ENCODE measurements at regions not wholly inside any gene's neighbourhood (a gene's known extent, or its start where the extent isn't known, plus 50 kb on each side); places are given as distances from the start of the nearest gene placed in this dataset.
A peak's percentile ranks its signal among the peaks of the same experiment; 100 is the strongest.

DNA sequence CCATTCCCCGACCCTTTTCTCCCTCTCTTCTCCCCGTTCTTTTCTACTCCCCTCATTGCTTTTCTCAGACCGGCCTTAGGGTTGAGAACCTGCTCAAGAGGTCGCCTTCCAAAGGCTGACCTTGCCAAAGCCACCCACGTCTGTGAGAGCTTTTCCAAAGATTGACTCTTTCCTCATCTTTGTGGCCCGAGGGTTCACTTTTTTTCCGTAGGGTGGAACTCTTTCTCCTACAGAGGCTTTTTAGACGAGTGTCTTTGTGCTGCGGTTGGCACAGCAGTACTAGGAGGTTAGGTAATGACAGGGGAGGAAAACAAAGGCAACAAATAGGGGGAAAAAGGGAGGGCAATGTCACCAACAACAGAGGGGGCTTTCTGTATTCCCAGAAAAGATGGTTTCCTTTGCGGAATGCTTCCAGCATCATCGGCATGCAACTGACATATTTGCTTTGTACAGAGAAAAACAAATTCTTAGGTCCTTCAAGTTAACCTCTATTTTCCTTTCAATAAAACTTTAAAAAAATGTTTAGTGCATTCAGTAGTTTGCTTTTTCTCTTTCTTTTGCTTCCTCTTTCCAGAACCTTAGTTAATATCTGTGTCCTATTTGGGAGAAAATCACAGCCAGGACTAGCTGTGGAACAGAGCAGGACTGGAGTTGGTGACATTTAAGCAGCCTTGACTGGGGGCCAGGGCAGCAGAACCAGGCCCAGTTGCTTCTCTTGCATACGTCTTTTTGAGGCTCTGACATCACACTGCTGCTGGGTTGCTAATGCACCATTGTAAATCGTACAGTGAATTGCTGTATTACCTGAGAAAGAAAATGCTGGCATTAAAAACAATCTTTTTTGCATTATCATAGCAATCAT is 188.1 kb upstream of the FANCL start:
- intact Hi-C loops (cut with DNase I): no loop called here
- H3K4me3 ChIP-seq: peak overlapping the region in 1 of 2 donors; percentile 5
- H3K9me3 ChIP-seq: no peaks in the 10 kb centered on the region
- 37 to 38% methylated on average over 13 of the region's 13 CpGs for WGBS, 2 donors
- peaks cover 8% of the 10 kb centered on the region for H3K4me1 ChIP-seq
- no peaks in the 10 kb centered on the region for H3K36me3 ChIP-seq (replicated peaks in 1 of 2; ENCODE audit: insufficient read depth in 1 of 2, low read depth in 2 of 2)
- TF ChIP-seq CTCF (IDR thresholded peaks at IDR 0.05) (no peak), POLR2A (IDR thresholded peaks at IDR 0.05) (no peak)
- DNase-seq (no peak), ATAC-seq (peak; percentile 18)
- H3K27me3 ChIP-seq: no peaks in the 10 kb centered on the region
- no peak overlapping the region for H3K27ac ChIP-seq

DNA sequence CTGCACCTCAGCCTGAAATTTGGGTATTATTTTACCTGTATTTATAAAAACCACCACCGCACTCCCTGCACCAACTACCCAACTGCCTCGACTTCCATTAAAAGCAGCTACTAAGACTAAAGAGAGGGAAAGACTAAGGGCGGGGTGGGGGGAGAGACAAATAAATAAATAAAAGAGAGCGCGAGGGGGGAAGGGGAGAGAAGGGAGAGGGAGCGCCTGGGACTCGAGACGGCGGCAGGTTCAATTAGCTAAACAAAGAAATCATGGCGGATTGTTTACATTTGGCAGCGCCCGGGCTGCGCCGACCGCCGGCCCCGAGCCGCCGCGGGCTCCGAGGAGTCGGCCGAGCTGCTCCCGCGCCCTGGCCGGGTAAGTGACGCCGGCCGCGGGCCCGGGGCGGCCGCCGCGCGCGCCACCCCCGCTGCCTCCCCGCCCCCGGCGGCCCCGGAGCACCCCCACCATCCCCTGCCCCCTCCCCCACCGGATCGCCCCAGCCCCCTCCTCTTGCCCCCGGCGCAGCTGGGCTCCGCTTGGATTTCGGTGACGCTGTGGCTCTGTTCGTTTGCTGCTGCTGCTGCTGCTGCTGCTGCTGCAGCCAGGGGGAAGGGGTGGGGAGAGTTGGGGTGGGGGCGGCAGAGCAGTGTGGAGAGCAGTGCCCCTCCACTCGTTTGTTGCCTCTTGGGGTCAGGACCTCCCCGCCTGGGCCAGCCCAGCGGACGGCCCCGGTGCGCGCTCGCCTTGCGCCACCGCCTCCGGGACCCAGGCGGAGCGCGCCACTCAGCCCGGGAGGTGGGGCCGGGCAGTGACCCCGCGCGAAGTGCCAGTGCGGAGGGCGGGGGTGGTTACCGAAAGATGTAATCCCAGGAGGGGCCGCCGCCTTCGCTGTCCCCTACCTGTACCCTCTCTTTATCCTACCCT is 187.2 kb upstream of the FANCL start:
- peaks cover 8% of the 10 kb centered on the region for H3K4me1 ChIP-seq
- no peaks in the 10 kb centered on the region for H3K9me3 ChIP-seq
- ATAC-seq (peak; percentile 56), DNase-seq (peak in 3 of 4 donors; percentile 14 to 35 (median 17))
- WGBS, 2 donors: 0 to 2% methylated on average over 23 to 52 of the region's 76 CpGs
- H3K4me3 ChIP-seq: peak overlapping the region in 1 of 2 donors; percentile 37
- H3K36me3 ChIP-seq (replicated peaks in 1 of 2; ENCODE audit: insufficient read depth in 1 of 2, low read depth in 2 of 2): no peaks in the 10 kb centered on the region
- H3K27ac ChIP-seq: peak overlapping the region in 1 of 4 donors; percentile 10
- no peaks in the 10 kb centered on the region for H3K27me3 ChIP-seq
- intact Hi-C loops (cut with DNase I): no loop called here
- TF ChIP-seq POLR2A (IDR thresholded peaks at IDR 0.05) (no peak), CTCF (IDR thresholded peaks at IDR 0.05) (no peak)

DNA sequence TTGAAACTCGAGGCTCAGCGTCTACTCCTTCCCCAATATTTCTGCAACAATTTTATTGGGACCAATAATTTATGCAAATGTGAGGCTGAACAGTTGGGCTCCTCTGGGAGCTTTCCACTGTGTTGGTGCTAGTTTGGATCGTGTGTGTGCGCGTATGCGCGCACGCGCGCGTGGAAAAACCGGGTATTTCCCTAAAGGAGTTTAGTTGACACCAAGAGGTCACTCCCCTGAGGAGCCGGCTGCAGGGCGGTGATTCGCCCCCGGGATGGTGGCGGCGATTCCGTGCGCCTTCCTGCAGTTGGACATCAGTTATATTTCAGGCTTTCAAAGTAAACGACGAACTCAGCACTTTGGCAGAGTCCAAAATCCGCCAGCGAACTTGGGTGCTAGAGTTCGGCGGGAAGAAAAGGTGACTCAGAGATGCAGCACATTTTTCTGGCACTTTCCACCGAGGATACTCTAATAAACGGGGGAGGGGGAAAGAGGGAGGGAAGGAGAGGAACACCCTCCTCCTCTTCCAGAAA is 186.5 kb upstream of the FANCL start:
- Histone ChIP-seq H3K9me3 (no peaks in the 10 kb centered on the region), H3K27me3 (no peaks in the 10 kb centered on the region), H3K36me3 (replicated peaks in 1 of 2; ENCODE audit: insufficient read depth in 1 of 2, low read depth in 2 of 2) (no peaks in the 10 kb centered on the region), H3K27ac (peak overlapping the region in 1 of 4 donors; percentile 10), H3K4me1 (peaks cover 8% of the 10 kb centered on the region), H3K4me3 (peak overlapping the region in 1 of 2 donors; percentile 37)
- intact Hi-C loops (cut with DNase I): no loop called here
- ATAC-seq (peak; percentile 40), DNase-seq (peak; percentile 32 to 59 (median 40))
- 0 to 1% methylated on average over 27 to 28 of the region's 28 CpGs for WGBS, 2 donors
- TF ChIP-seq POLR2A (IDR thresholded peaks at IDR 0.05) (no peak), CTCF (IDR thresholded peaks at IDR 0.05) (no peak)

DNA sequence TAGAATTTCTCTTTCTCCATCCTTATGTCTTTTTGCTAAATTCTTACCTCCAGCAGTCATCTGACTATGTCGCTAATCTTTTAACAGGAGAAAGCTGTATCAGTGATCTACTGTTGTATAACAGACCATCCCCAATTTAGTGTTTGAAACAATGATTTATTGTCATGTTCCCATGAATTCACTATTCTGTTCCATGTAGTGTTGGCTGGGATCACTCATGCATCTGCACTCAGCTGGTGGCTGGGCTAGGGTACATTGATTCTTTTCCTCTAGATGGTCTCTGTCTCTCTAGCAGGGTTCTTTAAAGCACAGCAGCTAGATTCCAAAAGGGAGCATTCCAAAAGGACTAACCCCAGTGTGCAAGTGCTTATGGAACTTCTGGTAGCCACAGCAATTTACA is 184.2 kb upstream of the FANCL start:
- no peak overlapping the region for H3K27ac ChIP-seq
- no peak for ATAC-seq
- intact Hi-C loops (cut with DNase I): no loop called here
- peaks cover 8% of the 10 kb centered on the region for H3K4me1 ChIP-seq
- no peaks in the 10 kb centered on the region for H3K36me3 ChIP-seq (replicated peaks in 1 of 2; ENCODE audit: insufficient read depth in 1 of 2, low read depth in 2 of 2)
- H3K4me3 ChIP-seq: no peak overlapping the region
- no peak for DNase-seq
- H3K9me3 ChIP-seq: no peaks in the 10 kb centered on the region
- 92 to 100% methylated on average over 1 of the region's 1 CpG for WGBS, 2 donors
- TF ChIP-seq CTCF (IDR thresholded peaks at IDR 0.05) (no peak), POLR2A (IDR thresholded peaks at IDR 0.05) (no peak)
- no peaks in the 10 kb centered on the region for H3K27me3 ChIP-seq
